ENCODE measurements at regions not wholly inside any gene's neighbourhood (a gene's known extent, or its start where the extent isn't known, plus 50 kb on each side); places are given as distances from the start of the nearest gene placed in this dataset.
"Not testable (repeated sequence)": the region's sequence is repeated elsewhere in the genome, so short reads cannot be mapped to it uniquely, and the experiment has no call there.

DNA sequence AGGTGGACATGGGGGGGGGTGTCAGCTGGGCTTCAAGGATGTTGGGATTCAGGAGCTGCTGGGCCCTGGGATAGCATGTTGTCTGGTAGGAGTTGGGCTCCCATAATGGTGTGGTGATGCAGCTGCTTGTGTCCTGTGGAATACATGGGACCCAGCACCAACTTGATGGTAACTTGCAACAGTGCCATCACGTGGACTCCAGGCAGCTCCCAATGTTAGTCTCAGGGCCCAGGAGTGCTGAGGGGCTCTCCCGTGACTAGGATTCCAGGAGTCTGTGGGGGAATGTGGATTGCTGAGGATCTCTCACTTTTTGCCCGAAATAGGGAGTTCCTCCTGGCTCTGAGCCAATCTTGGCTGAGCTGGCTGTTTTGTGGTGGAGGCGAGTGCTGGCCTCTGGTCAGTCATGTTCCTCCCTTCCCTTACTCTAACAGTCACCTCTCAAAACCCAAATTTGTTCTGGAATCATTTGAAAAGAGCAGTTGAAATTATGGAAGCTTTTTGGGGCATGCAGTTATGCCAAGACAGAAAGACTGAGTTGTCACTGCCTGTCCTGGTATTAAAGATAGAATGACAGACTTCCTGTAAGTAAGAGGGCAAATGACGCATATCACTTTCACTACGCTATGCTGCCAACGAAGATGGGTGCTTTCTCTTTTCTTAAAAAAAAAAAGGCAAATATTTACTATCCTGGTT is 607.1 kb downstream of the ADCYAP1 start:
- Histone ChIP-seq H3K4me3 (no peak overlapping the region), H3K27ac (no peak overlapping the region)

DNA sequence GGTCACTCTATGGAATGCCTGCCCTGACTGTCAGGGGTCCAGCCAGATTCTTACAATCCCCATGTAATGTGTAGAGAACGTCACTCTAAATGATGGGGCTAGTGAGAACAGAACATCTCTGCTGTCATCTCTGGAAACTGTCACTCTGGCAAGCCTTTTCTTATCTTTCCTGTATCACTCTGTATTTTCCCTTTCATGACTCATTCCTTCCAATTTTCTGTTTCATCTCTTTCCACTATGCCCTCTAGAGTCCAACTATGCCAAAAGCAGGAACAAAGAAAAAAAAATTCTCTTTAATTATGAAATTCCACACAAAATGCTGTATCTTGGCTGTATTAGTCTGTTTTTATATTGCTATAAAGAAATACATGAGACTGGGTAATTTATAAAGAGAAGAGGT is 608.8 kb downstream of the ADCYAP1 start:
- Histone ChIP-seq H3K27ac (no peak overlapping the region), H3K4me3 (no peak overlapping the region)

DNA sequence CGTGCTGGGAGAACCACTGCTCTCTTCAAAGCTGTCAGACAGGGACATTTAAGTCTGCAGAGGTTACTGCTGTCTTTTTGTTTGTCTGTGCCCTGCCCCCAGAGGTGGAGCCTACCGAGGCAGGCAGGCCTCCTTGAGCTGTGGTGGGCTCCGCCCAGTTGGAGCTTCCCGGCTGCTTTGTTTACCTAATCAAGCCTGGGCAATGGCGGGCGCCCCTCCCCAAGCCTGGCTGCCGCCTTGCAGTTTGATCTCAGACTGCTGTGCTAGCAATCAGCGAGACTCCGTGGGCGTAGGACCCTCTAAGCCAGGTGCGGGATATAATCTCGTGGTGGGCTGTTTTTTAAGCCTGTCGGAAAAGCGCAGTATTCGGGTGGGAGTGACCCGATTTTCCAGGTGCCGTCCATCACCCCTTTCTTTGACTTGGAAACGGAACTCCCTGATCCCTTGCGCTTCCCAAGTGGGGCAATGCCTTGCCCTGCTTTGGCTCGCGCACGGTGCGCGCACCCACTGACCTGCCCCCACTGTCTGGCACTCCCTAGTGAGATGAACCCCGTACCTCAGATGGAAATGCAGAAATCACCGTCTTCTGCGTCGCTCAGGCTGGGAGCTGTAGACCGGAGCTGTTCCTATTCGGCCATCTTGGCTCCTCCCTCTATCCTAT is 617.0 kb downstream of the ADCYAP1 start:
- not testable (repeated sequence) for H3K4me3 ChIP-seq, H3K27ac ChIP-seq

DNA sequence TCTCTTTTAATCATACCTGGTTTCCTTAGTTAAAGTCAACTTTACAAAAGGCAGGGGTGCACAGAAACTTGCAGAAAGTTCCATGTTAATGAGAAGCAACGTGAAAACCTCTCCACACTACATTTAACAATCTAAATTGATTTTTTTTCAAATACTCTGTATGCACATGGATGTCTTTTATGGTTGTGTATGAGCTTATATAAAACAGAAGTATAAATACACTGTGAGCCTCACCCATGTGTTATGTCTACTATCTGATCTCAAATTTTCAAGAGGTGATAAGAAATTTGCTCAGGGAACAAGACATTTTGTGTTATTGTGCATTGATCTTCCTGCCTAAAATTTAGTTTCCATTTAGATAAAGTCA is 617.6 kb downstream of the ADCYAP1 start:
- no peak overlapping the region for H3K27ac ChIP-seq
- no peak overlapping the region for H3K4me3 ChIP-seq

DNA sequence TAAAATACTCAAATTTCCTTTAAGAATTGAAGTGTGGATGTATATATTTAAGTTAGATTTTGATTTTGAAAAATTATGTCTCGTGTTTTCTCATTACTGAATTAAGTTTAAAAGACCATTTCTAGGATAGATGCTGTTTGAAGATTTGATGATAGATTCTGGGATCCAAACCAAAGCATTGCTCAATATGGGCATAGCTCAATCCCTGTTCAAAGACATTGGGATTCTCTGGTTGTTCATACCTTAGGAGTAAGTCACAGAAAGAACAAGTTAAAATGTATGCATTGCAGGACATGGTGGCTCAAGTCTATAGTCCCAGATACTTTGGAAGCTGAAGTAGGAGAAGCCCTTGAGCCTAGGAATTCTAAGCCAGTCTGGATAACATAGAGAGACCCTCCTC is 622.3 kb downstream of the ADCYAP1 start:
- Histone ChIP-seq H3K27ac (no peak overlapping the region), H3K4me3 (no peak overlapping the region)

DNA sequence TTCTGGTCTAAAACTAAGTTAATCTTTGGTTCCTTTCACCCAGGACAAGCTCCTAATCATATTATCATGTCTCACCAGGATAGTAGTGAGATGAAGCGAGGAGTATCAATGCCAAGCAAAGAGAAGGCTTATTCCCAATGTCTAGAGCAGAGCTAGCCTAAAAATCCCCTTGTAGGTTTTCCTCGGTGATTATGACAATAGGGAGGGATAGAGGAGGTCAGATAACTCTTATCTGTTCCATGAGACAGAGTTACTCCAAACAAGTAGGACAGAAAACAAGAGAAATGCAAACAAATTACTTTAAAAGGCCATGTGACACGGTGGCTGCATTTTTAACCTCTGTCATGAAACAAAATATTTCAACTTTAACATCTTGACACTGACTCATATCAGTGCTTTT is 623.1 kb downstream of the ADCYAP1 start:
- H3K4me3 ChIP-seq: no peak overlapping the region
- H3K27ac ChIP-seq: no peak overlapping the region

DNA sequence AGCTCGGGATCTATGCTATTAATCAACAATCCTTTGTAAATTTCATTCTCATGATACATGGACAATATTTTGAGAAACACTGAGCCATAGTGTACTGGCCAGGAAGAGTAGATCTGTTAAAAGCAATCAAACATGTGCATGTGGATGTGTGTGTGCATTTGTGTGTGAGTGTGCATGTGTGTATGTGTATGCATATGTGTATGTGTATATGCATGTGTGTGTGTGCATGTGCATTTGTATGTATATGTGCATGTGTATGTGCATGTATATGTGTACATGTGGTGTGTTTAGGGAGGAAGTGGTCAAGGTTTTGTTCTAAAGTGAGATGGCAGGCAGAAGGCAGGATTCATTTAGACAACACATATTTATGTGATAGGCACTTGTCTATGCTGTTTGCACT is 623.8 kb downstream of the ADCYAP1 start:
- no peak overlapping the region for H3K4me3 ChIP-seq
- H3K27ac ChIP-seq: no peak overlapping the region

DNA sequence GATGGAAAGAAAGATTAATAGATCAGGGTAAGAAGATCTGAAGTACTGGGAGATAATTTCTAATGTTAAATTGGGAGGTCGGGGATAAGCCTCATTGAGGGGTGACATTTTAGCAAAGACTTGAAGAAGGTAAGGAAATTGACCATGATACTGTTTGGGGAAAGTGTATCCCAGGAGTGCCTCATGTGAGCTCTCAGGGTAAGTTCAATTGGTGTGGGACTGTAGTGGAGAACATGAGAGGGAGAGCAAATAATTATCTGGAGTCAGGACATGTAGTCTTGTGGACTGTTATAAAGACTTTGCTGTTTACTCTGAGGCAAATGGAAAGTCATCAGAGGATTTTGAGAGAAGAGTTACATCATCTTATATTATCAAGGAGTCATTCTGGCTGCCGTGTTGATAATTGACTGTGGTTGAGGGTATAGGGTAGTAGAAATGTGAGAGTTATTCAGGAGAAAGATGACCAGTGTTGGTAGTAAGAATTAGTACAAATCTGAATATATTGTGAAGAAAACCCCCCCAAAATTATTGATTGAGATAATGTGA is 624.4 kb downstream of the ADCYAP1 start:
- Histone ChIP-seq H3K27ac (no peak overlapping the region), H3K4me3 (no peak overlapping the region)

DNA sequence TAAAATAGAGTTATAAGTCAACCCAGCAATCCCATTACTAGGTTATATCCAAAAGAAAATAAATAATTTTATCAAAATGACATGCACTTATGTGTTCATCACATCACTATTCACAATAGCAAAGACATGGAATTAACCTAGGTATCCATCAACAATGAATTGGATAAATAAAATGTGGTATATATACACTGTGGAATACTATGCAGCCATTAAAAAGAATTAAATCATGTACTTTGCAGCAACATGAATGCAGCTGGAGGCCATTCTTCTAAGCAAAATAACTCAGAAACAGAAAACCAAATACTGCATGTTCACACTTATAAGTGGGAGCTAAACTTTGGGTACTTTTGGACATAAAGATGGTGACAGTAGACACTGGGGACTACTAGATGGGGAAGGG is 626.0 kb downstream of the ADCYAP1 start:
- no peak overlapping the region for H3K27ac ChIP-seq
- H3K4me3 ChIP-seq: no peak overlapping the region

DNA sequence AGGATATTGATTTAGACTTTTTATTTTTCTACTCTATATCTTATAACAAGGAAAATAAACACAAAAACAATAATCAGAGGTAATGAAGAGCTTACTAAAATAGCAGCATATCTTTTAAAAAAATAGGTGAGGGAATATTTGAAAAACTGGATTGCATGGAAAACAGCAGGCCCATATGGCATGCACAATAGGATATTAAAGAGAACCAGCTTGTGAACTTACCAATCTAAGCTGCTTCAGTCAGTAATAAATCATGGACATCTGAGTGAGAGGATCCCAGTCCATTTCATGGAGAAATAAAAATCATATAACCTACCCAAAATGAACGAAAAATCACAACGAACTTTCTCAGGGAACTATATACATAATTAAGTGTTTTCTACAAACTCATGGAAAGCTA is 634.6 kb downstream of the ADCYAP1 start:
- Histone ChIP-seq H3K27ac (no peak overlapping the region), H3K4me3 (no peak overlapping the region)

DNA sequence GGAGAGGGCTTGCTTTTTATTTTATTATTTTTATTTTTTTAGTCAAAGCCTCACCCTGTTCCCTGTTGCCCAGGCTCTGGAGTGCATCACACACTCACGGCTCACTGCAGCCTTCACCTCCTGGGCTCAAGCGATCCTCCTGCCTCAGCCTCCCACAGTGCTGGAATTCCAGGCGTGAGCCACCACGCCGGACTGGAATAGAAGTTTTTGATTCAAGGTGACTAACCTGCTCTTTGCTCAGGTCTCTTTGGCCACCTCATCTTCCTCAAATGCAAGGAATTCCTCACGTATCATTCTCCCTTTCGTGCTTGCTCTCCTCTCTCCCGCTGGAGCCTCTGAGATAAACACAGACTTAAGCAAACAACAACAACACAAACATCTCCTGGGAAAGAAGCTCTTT is 636.8 kb downstream of the ADCYAP1 start:
- no peak overlapping the region for H3K27ac ChIP-seq

DNA sequence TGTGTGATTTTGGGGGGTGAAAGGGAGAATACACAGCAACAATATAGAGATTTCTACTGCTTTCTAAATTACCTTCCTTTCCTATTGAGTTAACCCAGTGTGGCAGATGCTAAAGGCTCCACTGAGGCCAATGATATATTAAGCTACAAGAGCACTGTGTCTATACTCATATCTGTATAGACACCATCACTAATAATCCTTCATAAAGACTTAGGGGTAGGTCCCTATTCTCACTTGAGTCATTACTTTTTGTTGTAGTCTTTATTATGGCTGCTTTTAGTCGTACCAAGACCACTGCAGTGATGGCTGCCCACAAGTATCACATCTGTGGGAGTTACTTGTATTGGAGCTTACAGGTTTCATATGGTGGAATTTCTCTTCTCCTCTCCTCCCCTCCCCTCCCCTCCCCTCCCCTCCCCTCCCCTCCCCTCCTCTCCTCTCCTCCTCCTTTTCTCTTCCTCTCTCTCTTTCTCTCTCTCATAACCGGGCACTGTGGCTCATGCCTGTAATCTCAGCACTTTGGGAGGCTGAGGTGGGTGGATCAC is 637.6 kb downstream of the ADCYAP1 start:
- H3K4me3 ChIP-seq: no peak overlapping the region

More for the DNA sequence above, 636.8 kb downstream of the ADCYAP1 start:
- H3K4me3 ChIP-seq: no peak overlapping the region

DNA sequence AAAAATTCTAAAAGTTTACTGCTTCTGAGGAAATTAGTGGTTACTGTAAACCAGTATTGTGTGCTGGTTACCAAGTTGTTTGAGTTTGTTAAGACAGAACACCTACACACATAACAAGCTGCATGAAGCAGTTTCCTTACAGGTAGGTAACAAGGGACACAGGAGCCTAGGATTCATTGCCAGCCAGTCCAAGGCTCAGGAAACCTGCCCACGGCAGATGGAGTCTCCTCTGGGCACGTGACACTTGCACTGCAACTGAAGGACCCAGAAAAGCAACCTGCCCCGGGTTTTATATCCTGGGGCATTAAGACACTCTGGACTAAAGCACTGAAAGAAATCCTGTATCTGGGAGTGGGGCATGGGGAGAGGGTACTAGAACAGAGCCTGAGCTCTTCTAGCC is 639.3 kb downstream of the ADCYAP1 start:
- H3K4me3 ChIP-seq: no peak overlapping the region
- no peak overlapping the region for H3K27ac ChIP-seq

More for the DNA sequence above, 637.6 kb downstream of the ADCYAP1 start:
- H3K27ac ChIP-seq: no peak overlapping the region

DNA sequence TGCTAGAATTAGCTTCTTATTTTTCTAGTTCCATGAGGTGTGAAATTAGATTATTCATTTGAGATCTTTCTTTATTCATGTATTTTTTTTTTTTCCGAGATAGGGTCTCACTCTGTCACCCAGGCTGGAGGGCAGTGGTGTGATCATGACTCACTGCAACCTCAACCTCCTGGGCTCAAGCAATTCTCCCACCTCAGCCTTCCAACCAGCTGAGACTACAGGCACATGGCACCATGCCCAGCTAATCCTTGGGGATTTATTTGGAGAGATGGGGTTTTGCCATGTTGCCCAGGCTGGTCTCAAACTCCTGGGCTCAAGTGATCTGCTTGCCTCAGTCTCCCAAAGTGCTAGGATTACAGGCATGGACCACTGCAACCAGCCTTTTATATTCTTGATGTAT is 653.0 kb downstream of the ADCYAP1 start:
- not testable (repeated sequence) for H3K27ac ChIP-seq, H3K4me3 ChIP-seq

DNA sequence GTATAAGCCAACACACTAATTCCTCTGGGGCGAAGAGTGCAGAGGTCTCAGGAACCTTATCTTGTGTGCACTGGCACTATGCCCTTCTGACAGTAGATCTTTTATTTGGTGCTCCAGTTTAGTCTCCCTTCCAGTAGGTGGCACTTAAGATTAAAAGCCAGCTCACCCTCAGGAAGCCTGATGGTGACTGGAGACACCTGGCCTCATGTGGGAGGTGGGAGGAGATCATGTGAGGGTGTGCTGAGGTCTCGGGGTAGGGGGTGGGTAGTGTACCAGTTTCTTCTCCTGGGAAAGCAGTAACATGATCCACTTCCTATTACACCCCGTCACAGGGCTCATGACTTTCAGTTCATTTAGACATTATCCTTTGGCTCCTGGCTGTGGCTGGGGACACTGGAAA is 654.9 kb downstream of the ADCYAP1 start:
- H3K4me3 ChIP-seq: no peak overlapping the region
- no peak overlapping the region for H3K27ac ChIP-seq

DNA sequence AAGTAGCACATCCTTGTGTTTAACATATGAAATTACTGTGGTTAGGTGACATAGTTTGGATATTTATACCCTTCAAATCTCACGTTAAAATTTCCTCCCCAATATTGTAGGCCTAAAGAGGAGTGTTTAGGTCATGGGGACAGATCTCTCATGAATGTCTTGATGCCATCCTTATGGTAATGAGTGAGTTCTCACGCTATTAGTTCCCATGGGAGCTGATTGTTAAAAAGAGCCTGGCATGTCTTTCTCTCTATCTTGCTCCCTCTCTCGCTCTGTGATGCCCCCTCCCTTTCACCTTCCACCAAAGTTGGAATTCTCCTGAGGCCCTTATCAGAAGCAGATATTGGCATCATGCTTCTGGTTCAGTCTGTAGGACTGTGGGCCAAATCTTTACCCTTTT is 660.1 kb downstream of the ADCYAP1 start:
- H3K4me3 ChIP-seq: no peak overlapping the region
- H3K27ac ChIP-seq: no peak overlapping the region

DNA sequence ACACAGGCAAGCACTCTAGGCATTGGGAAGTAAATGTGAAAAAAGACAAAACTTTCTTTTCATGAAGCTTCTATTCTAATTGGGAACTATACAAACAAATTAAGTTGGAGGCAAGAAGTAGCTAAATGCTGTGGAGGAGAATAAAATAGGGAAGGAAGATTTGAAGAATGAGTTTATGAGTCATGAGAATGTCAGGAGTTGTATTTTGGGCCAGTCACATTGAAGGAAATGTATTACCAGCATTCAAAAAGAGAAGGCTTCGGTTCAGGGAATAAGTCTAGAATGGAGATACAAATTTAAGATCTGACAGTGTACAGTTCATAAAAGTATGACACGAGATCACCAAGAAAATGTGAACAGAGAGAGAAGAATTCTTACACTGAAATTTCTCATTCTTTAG is 666.5 kb downstream of the ADCYAP1 start:
- Histone ChIP-seq H3K4me3 (no peak overlapping the region), H3K27ac (no peak overlapping the region)

DNA sequence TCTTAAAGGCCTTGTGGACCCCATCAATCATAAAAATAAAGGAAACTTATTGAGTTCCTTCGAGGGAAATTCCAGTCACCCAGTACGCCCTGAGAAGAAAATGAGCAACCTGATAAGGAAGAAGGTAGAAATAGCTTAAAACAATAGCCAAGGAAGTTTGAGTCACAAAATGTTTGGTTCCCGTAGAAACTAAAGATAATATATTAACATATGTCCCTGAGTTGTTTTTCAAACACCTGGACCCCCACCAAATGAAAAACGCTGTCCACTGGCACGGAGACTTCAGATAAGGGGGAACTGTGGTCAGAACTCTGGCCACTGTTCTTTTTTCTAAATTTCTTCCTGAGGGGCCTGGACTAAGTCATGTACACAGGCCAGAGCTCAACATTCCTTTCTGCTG is 669.1 kb downstream of the ADCYAP1 start:
- Histone ChIP-seq H3K4me3 (no peak overlapping the region), H3K27ac (no peak overlapping the region)

DNA sequence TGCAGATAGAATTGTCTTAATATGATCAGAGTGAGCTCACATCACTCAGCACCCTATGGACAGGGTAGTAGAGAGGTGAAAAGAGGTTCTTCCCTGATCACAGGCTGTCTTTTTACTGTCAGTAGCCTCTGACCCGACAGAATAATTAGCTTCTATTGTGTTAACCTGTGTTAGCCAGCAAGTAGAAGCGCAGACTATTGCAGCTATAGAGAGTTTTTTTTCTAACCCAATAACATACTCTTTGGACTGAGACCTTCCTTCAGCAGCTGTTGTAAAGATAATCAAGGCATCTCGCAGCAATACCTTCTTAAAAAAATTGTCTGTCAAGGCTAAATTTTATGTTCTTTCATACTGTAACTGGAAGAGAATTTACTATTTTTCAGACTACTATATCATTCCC is 670.4 kb downstream of the ADCYAP1 start:
- H3K27ac ChIP-seq: no peak overlapping the region
- H3K4me3 ChIP-seq: no peak overlapping the region

DNA sequence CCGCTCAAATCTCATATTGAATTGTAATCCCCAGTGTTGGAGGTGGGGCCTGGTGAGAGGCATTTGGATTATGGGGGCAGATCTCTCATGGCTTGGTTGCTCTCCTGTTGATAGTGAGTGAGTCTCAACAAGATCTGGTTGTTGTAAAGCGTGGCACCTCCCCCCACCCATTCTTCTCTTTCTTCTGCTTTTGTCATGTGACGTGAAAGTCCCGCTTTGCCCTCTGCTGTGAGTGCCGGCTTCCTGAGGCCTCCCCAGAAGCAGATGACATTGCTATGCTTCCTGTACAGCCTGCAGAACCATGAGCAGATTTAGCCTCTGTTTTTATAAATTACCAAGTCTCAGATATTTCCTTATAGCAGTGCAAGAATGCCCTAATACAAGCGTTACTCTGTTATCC is 673.8 kb downstream of the ADCYAP1 start:
- H3K27ac ChIP-seq: no peak overlapping the region
- no peak overlapping the region for H3K4me3 ChIP-seq

DNA sequence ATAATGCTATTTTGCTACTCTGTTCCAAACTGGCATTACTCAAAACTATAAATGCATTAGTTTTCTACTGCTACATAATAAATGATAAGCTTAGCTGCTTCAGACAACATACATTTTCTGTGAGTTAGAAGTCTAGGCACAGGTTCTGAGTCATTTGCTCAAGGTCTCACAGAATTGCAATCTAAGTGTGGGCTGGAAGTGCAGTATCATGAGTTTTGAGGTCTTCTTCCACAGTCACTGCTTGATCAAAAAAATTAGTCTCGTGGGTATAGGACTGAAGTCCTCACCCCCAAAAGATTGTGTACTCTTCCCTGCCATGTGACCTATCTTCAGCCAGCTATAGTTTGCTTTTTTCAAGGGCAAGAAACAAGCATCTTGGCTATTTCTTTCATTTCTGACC is 676.9 kb downstream of the ADCYAP1 start:
- no peak overlapping the region for H3K27ac ChIP-seq

More for the DNA sequence above, 676.9 kb downstream of the ADCYAP1 start:
- no peak overlapping the region for H3K4me3 ChIP-seq

All from skin epidermis (tissue), 12 donors.